ENCODE measurements at regions not wholly inside any gene's neighbourhood (a gene's known extent, or its start where the extent isn't known, plus 50 kb on each side); places are given as distances from the start of the nearest gene placed in this dataset.

- DNase-seq (ENCODE audit: low spot score in 2 of 2): no peak
- Histone ChIP-seq H3K36me3 (no peaks in the 10 kb centered on the region), H3K9me3 (no peaks in the 10 kb centered on the region), H3K27me3 (no peaks in the 10 kb centered on the region), H3K4me3 (no peak overlapping the region), H3K4me1 (no peaks in the 10 kb centered on the region), H3K27ac (no peak overlapping the region)
- no peak for TF ChIP-seq CTCF (IDR thresholded peaks at IDR 0.05)
- intact Hi-C loops (cut with DNase I): no loop called here
Observed at GRCh38 chr2:235286622-235287374, 207.0 kb upstream of the AGAP1 start.

GRCh38 chr2:235287375-235287733, 206.5 kb upstream of the AGAP1 start:
- Histone ChIP-seq H3K27me3 (no peaks in the 10 kb centered on the region), H3K36me3 (no peaks in the 10 kb centered on the region), H3K4me1 (no peaks in the 10 kb centered on the region), H3K27ac (no peak overlapping the region), H3K9me3 (no peaks in the 10 kb centered on the region), H3K4me3 (no peak overlapping the region)
- DNase-seq (ENCODE audit: low spot score in 2 of 2): no peak
- intact Hi-C loops (cut with DNase I): no loop called here
- no peak for TF ChIP-seq CTCF (IDR thresholded peaks at IDR 0.05)

DNA sequence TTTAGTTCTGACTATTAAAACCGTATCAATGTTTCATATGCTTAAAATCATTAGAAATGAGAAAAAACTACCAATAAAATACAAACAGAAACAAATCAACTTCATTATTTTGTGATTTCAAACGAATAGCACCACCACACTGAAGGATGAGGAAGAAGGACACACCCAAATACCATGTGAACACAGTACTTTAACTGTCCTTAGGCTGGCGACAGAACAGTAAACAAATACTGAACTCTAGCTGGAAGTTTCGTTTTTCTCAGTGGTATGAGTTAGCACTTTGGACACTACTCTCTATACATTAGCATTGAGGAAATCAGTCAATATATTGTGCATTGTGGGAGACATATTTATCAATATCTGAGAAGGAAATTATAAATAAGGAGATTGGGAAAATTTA, 202.4 kb upstream of the AGAP1 start:
- H3K27me3 ChIP-seq: no peaks in the 10 kb centered on the region
- no peaks in the 10 kb centered on the region for H3K36me3 ChIP-seq
- no peak overlapping the region for H3K4me3 ChIP-seq
- no peaks in the 10 kb centered on the region for H3K9me3 ChIP-seq
- no peak overlapping the region for H3K27ac ChIP-seq
- no peaks in the 10 kb centered on the region for H3K4me1 ChIP-seq
- no peak for DNase-seq (ENCODE audit: low spot score in 2 of 2)
- intact Hi-C loops (cut with DNase I): no loop called here
- TF ChIP-seq CTCF (IDR thresholded peaks at IDR 0.05): no peak

- H3K36me3 ChIP-seq: no peaks in the 10 kb centered on the region
- H3K4me3 ChIP-seq: no peak overlapping the region
- H3K9me3 ChIP-seq: no peaks in the 10 kb centered on the region
- DNase-seq (ENCODE audit: low spot score in 2 of 2): no peak
- intact Hi-C loops (cut with DNase I): no loop called here
- H3K4me1 ChIP-seq: no peaks in the 10 kb centered on the region
- no peak overlapping the region for H3K27ac ChIP-seq
- TF ChIP-seq CTCF (IDR thresholded peaks at IDR 0.05): no peak
- no peaks in the 10 kb centered on the region for H3K27me3 ChIP-seq
Observed at GRCh38 chr2:235293061-235293460, 200.8 kb upstream of the AGAP1 start.

DNA sequence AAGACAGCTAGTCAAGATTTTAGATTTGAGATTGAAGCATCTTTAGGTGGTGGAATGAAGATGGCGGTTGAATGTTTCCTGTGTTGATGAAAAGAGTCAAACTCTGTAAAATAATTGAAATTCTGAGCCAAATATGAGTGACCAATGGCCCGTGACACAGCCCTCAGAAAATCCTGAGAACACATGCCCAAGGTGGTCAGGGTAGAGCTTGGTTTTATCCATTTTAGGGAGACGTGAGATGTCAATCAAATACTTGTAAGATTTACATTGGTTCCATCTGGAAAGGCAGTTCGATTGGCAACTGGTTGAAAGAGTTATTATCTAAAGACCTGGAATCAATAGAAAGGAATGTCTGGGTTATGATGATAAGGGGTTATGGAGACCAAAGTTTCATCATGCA, 198.0 kb upstream of the AGAP1 start:
- intact Hi-C loops (cut with DNase I): no loop called here
- Histone ChIP-seq H3K9me3 (no peaks in the 10 kb centered on the region), H3K27me3 (no peaks in the 10 kb centered on the region), H3K36me3 (no peaks in the 10 kb centered on the region), H3K27ac (no peak overlapping the region), H3K4me1 (no peaks in the 10 kb centered on the region), H3K4me3 (no peak overlapping the region)
- DNase-seq (ENCODE audit: low spot score in 2 of 2): no peak
- TF ChIP-seq CTCF (IDR thresholded peaks at IDR 0.05): no peak
